ENCODE measurements at regions not wholly inside any gene's neighbourhood (a gene's known extent, or its start where the extent isn't known, plus 50 kb on each side); places are given as distances from the start of the nearest gene placed in this dataset.
"Not testable (repeated sequence)": the region's sequence is repeated elsewhere in the genome, so short reads cannot be mapped to it uniquely, and the experiment has no call there.

DNA sequence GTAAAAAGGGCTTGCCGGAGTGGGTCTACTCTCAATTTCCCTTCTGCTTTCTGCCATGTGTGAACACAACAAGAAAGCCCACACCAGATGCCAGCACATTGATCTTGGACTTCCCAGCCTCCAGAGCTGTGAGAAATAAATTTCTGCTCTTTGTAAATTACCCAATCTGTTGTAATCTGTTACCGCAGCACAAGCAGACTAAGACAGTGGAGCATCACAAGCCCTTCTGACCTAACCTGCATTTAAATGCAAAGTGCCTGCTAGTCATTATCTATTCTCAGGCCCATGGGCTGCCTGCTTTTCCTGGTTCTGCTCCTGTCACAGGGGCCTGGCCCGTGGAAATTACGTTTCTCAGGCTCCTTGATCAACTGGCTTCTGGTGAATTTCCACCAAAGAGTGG is 199.3 kb upstream of the AUTS2 start:
- DNase-seq (ENCODE audit: low read depth) = no peak

DNA sequence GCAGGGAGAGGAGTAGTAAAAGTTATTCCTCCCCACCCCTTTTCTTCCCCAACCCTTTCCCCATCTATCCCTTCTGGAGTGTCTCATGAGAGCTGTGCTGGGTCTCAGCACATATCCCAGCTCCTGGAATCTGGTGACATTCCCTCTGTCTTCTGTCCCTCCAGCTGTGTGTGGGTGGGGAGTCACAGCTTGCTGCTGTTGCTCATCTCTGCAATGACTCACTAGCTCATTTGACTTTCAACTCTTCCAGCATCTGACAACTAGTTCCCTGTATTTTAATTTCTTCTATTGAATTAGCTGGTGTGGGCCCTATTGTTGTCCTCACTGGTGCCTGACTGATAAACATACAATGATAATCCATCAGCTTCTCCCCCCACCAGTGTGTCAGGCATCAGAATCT is 198.9 kb upstream of the AUTS2 start:
- no peak for DNase-seq (ENCODE audit: low read depth)

DNA sequence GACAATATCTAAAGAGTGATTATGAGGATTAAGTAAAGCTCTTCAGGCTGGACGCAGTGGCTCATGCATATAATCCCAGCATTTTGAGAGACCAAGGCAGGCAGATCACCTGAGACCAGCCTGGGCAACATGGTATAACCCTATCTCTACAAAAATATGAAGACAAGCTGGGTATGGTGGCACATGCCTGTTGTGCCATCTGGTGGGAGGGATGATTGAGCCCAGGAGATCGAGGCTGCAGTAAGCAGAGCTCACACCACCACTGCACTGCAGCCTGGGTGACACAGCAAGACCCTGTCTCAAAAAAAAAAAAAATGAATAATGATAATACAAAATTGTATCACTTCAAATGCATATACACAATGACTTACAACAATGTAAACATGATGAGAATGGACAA is 195.6 kb upstream of the AUTS2 start:
- no peak for DNase-seq (ENCODE audit: low read depth)

DNA sequence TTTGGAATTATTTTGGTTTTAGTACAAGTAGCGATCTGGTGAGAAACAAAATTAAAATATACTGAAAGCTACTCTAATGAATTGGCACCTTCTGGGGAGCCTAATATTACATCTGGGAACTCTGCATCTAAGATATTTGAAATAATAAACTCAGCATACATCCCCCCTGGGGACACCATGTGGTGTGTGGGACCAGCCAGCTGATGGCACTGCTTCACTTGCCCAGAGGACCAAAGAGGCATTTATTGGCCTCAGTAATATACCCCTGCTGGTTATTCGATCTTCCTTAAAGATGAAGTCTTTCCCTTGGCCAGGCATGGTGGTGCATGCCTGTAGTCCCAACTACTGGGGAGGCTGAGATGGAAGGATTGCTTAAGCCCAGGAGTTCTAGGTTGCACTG is 195.1 kb upstream of the AUTS2 start:
- no peak for DNase-seq (ENCODE audit: low read depth)

DNA sequence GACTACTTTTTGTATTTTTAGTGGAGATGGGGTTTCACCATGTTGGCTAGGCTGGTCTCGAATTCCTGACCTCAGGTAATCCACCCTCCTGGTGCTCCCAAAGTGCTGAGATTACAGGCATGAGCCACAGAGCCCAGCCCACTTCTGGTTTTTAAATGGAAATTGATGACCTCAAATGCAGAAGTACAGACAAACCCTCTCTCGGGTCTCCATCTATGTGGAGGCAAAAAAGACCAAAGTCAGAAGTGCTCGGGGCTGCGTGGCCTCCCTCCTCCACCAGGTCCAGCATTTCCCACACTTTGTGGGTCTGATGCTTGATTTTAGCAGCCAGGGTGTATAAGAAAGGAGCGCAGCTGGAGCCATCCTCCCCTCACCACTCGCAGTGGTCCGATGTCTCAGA is 187.3 kb upstream of the AUTS2 start:
- no peak for DNase-seq (ENCODE audit: low read depth)

DNA sequence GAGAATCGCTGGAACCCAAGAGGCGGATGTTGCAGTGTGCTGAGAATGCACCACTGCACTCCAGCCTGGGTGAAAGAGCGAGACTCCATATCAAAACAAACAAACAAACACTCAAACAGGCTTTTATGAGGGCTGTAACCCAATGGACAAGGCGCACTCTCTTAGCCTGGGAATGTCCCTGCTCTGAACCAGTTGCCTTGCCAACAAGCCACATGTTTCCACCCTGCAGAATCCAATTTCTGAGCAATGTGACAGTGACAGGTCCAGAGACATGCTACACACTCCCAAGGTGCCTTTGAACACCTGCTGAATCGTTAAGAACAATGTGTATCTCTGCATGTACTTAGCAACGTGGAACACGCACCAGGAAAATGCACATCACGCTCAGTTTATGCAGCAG is 186.8 kb upstream of the AUTS2 start:
- DNase-seq (ENCODE audit: low read depth) = no peak

DNA sequence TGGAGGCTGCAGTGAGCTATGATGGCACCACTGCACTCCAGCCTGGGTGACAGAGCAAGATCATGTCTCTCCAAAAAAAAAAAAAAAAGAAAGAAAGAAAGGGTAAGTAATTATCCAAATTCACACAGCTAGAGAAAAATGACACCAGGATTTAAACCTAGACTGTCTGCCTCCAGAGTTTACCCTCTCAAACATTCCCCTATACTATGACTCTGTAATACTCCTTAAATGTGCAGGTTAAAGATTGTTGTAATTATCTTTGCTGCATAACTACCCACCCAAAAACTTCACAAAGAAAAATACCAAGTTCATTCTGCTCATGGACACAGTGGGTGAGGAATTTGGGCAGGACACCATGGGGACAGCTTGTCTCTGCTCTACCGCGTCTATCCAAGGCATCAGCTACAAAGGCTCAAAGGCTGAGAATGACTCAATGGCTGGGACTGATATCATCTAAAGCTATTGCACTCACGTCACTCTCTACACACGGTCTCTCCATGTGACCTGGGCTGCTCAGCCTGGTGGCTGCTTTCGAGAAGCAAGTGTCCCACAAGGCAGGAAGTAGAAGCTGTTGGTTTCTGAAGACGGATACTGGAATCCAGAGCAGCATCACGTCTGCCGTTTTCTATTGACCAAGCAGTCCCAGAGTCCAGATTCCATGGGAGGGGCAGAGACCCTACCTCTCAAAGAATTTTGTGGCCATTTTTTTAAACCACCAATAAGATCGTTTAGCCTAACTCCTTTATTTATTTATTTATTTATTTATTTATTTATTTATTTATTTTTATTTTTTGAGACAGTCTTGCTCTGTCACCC is 185.7 kb upstream of the AUTS2 start:
- no peak for DNase-seq (ENCODE audit: low read depth)

DNA sequence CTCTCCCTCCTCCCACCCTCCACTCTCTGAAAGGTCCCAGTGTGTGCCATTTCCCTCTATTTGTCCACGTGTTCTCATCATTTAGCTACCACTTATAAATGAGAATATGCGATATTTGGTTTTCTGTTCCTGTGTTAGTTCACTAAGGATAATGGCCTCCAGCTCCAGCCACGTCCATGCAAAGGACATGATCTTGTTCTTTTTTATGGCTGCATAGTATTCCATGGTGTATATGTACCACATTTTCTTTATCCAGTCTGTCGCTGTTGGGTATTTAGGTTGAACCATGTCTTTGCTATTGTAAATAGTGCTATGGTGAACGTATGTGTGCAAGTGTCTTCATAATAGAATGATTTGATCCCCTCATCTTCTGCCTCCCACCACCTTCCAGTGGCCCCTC is 183.7 kb upstream of the AUTS2 start:
- no peak for DNase-seq (ENCODE audit: low read depth)

DNA sequence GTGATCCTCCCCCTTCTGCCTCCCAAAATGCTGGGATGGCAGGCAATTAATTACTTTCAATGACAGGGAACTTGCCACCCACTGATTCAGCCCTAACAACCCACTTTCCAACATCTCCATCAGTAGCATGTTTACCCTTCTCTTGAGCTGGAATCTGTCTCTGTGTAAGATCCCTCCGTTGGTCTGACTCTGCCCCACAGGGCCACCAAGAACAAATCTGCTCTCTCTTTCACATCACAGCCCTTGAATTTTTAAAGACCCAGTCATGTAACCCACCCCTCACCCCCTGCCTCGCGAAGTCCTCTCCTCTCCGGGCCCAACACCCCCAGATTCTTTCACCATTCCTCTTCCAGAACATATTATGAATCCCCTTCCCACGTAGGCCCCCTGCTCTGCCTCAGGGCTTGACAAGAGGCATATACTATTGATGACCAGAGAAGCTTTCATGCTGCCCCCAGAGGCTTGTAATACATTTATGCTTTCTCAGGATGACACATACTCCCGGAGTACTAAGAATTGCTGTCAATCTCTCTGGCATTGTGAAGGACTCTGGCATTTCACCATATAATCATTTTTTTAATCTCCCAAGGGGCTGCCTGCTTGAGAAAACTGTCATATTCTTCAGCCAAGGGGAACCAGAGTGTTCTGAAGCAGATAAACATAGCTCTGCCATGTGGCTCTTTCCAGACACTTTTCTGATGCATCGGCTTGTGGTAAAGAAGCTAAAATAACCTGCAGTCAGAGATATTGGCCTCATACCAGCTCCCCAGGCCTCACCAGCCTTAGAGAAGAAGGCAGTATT is 179.2 kb upstream of the AUTS2 start:
- no peak for DNase-seq (ENCODE audit: low read depth)

DNA sequence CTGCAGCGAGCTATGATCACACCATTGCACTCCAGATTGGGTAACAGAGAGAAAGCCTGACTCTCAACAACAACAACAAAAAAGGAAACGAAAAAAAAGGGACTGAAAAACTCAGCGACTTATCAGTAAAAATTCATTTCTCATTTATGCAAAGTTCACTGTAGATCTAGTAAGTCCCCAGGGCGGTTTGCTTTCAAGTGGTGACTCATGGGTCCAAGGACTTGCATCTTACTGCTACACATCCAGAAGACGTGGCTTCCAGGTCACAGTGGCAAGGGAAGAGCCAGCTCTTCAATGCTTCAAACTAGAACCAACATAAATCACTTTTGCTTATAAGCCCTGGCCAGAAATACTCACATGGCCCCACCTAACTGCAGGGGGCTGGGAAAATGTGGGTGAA is 178.3 kb upstream of the AUTS2 start:
- no peak for DNase-seq (ENCODE audit: low read depth)

DNA sequence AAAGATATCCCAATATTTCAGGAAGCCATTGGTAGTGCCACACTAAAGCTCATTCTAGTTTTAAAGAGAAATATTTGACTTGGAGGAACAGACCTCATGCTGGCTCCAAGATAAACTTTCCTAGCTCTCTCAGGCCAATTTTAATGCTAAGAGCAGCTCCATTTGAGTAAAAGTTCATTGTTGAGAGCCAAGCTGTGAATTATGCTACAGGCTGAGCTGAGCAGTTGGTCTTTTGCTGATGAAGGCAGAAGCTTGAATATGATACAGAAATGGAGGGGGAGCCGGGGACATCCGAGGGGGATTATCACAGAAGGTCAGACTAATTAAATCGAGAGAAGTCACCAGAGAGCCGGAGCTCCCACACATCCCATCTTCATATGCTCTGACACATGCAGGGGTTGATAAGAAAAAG is 175.7 kb upstream of the AUTS2 start:
- DNase-seq (ENCODE audit: low read depth) = no peak

DNA sequence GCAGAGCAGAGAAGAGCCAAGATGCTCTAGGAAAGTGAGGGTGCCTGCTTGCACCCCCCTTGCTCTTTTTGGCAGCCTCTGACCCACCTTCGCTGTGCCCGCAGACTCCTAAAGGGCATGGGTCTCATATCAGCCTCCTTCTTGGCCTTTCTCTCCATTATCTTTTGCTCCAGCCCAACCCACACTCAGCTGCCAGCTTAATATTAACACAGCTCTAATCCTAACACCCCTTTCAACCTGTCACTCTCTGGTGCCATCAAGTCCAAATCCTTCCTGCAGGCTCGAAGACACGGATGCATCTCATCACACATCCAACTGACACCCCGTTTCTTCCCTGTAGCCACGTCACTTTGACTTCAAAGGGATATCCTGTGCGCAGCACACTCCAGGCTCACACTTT is 171.6 kb upstream of the AUTS2 start:
- DNase-seq (ENCODE audit: low read depth) = no peak

DNA sequence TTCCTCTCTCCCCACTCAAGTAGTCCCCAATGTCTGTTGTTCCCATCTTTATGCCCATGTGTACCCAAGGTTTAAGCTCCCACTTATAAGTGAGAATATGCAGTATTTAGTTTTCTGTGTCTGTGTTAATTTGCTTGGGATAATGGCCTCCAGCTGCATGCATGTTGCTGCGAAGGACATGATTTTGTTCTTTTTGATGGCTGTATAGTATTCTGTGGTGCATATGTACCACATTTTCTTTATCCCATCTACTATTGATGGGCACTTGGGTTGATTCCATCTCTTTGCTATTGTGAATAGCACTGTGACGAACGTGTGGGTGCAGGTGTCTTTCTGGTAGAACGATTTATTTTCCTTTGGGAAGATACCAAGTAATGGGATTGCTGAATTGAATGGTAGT is 170.2 kb upstream of the AUTS2 start:
- no peak for DNase-seq (ENCODE audit: low read depth)

DNA sequence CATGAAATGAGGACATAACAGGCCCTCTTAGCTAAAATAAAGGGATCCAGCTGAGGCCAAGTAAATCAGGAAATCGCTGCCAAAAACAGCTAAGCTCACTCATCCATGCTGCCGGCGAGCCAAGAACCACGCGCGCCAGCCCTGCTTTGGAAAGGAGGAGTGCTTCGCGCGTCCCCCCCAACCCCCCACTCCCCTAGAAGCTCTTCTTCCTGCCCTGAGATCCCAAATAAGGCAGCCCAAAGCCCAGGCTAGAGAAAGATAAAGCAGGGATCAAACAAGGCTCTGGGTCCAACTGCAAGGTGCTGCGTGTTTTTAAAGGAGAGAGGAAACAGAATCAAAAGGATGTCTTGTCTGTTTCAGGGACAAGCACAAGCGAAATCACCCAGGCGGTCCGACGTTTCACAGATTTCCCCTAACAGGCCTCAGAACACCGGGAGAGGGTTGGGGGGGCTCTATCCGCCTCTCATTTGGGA is 168.3 kb upstream of the AUTS2 start:
- no peak for DNase-seq (ENCODE audit: low read depth)

DNA sequence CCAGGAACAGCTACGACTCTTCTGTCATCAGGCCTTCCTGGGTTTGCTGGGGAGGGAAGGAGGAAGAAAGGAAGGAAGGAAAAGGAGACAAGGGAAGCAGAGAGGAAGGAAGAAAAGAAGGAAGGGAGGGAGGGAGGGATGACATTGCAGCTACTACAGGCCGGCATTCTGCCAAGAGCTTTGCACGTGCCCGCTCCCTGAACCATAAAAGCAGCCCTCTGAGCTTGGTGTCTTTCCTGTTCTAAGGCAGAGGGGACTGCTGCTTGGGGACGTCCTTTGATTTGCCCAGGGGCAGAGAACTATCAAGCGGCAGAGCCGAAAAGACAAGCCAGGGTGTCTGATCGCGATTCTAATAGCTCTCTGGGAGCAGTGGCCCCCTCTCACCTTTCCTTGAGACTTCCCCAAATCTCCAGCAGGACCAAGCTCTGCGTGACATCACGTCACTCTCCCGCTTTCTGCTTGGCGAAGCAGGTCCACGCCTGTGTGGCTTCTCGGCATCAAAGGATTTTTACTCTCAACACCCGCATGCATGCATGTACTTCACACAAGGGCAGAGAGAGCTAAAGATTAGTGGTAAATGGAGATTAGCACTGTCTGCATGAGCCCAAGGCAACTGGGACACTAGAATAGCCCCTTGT is 167.8 kb upstream of the AUTS2 start:
- no peak for DNase-seq (ENCODE audit: low read depth)

DNA sequence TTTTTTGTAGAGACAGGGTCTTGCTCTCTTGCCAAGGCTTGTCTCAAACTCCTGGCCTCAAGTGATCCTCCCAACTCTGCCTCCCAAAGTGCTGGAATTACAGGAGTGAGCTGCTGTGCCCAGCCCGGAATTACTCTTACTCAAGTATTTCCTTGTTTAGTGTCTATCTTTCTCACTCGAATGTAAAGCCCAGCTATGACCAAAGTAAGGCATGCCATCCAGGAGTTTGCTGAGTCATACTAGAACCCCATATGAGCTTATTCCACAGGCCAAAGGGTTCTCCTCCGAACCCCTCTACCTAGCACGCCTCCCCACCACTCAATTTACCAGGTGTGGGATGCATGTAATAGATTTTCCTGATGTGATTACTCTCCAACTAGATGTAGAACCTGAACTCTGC is 166.6 kb upstream of the AUTS2 start:
- no peak for DNase-seq (ENCODE audit: low read depth)

DNA sequence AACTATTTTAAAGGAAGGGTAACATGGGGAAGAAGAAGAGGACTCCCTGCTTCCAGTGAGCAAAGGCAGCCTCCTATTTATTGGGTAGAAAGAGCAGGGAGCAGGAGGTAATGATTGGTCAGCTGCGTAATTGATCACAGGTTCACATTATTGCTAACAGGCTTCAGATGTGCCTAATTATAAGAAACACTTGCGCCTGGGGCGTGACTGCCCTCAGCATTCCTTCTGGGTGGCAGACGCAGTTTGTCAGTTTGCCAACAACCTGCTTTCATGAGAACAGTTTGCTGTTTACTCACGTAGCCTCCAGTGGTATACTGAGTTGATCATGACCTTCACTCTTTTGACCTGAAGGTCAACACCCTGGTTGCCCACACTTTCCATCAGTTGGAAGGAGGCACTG is 166.0 kb upstream of the AUTS2 start:
- not testable (repeated sequence) for DNase-seq (ENCODE audit: low read depth)

DNA sequence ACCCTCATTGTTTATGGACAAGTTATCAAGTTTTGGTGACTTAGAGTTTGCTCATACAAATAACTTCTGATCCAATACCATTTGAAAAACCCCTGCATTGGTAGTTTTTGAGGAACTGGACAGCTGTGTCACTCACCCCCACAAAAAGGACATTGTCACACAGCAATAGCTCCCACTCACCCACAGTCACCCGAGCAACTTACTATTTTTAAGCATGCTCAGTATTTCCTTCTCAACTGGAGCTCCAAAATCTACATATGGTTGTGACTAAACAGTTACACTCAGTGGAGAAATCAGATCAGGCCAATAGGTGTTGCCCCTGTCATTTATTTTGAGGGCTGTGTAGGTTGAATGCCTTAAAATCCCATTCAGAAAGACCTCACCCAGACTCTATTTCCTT is 165.2 kb upstream of the AUTS2 start:
- no peak for DNase-seq (ENCODE audit: low read depth)

DNA sequence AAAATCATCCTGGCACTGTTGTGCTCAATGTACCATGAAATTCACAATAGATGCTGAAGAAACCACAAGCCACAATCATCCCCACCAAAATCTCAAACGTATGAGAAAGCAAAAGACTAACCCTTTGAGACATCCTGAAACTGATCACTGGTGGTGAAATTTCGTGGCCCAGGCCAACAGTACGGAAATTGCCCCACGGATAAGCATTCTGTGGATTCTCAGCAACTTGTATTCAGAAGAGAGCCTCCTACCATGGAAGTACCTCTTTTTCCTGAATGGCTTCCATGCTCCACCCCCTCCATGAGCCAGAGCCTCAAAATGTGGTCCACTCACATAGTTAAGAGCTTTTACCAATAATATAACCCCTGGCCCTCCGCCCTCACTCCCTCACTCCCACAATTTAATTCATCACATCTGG is 163.9 kb upstream of the AUTS2 start:
- no peak for DNase-seq (ENCODE audit: low read depth)

DNA sequence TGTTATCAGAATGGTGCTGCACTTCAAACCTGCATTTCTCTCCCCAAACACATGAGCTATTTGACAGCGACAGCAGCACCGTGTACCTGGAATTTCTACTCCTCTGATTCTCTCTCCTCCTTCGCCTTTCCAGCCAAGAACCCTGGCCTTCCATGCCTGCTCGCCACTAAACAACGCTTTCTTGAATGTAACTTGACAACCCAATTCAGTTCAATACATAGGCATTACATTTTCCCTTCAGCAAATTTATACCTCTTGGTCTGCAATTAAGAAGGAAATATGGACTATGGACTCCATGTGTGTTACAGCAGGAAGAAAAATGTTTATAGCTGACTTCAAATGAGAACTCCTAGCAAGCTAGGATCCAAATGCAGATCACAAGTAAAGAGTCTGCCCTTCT is 162.6 kb upstream of the AUTS2 start:
- DNase-seq (ENCODE audit: low read depth) = no peak

DNA sequence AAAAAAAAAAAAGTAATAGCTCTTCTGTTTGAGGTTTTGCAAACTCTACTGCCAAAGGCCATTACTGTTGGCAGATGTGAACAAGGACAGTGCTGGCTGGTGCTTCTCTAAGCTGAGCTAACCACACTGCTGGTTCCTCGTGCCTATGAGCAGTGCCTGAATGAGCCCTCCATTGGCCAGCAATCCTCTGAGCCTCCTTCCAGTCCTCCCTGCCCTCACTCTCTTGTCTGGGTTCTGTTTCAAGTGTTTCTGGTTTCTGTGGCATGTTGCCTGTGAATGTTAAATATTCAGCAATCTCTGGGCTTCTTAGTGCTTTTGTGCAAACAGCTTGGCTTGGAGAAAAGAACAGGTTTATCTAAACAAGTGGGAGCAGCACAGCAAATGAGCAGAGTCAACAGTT is 161.3 kb upstream of the AUTS2 start:
- no peak for DNase-seq (ENCODE audit: low read depth)

DNA sequence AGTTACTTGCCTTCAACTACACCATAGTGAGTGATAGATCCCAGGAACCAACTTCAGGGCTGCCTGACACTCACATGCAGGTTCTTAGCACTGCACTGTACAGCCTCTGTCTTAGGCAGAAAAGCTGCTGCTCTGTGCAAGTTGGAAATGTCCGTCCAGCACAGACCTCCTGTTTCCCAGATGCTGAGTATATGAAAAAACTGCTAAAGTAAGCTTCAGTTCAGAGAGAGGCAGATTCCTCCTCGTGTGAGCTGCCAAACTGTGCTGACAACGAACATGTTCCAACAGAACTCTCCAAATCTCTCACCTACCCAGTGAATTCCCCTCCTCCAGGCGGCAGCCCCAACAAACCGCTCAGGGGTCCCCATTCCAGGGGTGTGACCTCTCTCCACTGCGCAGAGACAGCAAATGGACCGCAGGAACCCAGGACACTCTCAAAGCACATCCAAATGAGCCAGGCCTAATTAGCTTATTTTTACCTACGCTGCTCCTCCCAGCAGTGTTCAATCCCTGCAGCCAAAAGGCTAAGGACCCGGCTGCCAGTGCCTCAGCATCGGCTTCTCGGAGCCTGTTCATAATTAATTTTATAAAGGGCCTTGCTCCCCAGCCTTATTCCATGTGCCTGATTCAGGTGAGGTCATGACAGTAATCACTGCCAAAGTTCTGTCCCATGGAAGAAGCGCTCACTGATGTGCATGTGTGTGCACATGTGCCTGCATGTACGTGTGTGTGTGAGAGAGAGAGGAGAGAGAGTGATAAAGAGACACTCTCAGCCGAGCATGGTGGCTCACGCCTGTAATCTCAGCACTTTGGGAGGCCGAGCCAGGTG is 159.5 kb upstream of the AUTS2 start:
- no peak for DNase-seq (ENCODE audit: low read depth)
